Stimulated activated CD8-positive, alpha-beta memory T cell treated with anti-CD3 and anti-CD28 coated beads, Interleukin-4, amount 100 ng/mL, for 48 hours (primary cell): ENCODE measurements at regions not wholly inside any gene's neighbourhood (a gene's known extent, or its start where the extent isn't known, plus 50 kb on each side); places are given as distances from the start of the nearest gene placed in this dataset.
"Not testable (repeated sequence)": the region's sequence is repeated elsewhere in the genome, so short reads cannot be mapped to it uniquely, and the experiment has no call there.

Experiments used
- DNase-seq: peaks from one replicate; pipeline ENCODE4 v3.0.0-alpha.2; 2020

DNA sequence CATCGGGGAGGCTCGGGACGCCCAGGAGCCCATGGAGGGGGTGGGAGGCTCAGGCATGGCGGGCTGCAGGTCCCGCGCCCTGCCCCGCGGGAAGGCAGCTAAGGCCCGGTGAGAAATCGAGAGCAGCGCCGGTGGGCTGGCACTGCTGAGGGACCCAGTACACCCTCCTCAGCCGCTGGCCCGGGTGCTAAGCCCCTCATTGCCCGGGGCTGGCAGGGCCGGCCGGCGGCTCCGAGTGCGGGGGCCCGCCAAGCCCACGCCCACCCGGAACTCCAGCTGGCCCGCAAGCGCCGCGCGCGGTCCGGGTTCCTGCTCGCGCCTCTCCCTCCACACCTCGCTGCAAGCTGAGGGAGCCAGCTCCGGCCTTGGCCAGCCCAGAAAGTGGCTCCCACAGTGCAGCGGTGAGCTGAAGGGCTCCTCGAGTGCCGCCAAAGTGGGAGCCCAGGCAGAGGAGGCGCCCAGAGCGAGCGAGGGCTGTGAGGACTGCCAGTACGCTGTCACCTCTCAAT is 195.0 kb upstream of the PIK3R1 start:
- not testable (repeated sequence) for DNase-seq

DNA sequence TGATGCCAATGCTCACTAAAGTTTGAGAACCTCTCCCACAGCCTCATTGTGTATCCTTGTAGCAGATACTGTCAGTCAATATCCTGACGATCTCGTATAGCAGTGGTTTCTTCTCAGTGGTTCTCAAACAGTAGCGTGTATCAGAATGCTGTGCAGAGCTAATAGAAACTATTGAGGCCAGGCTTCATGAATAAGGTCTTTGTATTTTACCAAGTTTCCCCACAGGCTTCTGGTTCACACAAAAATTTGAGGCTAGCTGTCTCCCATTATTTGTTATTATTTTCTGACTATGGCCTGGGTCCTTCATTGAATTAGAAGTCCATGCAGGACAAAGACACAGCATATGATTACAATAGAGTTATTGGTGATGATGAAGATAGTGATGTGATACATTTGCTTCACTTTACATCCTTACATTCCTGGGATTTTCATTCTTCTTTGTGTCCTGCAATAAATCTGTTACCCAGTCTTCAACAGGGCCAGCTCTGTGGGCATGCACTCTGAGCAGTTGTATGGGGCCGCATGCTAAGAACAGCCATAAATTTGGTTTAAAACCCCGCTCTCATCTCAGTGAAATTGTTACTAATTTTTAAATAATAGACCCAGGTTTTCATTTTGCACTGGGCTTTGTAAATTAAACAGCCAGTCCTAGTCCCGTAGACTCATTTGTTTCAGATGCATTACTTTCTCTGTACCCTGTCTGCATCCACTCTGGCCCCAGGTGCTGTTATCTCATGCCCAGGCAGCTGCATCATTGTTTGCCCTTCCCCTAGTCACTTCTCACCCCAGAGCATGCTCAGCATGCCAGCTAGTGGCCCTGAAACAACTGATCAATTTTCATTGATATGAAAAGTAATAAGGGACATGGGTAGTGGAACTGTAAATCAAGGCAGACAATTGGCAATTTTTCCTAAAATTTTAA is 199.9 kb upstream of the PIK3R1 start:
- no peak for DNase-seq

DNA sequence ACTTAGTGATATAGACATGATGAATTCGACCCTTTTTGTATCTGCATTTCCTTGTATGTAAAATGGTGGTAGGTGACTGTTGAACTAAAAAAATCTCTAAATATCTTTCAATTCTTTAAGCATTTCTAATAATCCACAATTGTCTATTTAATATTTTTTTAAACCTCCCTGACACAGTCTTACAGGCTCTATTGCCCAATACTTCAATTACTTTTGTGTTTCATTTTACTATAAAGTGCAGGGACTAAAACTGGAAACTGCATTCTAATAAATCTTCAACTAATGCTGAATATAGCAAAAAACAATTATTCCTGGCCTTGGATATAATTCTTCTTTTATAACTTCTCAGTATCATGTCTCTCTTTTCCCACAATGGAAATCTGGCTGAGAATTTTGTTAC is 202.7 kb upstream of the PIK3R1 start:
- DNase-seq: no peak

DNA sequence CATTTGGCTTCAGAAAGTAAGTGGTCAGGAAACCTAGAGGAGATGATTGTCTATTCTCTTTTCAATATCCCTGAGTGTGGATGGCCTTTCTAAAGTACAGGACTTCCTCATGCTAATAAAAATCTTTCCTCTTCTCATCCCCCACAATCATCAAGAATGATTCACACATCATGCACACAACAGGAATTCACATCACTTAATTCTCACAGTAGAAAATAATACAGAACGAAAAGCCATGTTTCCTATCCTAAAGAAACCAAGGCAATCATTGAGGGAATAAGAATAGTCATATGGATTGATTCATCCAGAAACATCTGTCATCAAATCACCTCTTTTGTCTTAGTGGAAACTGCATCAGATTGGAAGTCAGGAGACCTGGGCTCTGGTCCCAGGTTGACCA is 203.1 kb upstream of the PIK3R1 start:
- DNase-seq: no peak

DNA sequence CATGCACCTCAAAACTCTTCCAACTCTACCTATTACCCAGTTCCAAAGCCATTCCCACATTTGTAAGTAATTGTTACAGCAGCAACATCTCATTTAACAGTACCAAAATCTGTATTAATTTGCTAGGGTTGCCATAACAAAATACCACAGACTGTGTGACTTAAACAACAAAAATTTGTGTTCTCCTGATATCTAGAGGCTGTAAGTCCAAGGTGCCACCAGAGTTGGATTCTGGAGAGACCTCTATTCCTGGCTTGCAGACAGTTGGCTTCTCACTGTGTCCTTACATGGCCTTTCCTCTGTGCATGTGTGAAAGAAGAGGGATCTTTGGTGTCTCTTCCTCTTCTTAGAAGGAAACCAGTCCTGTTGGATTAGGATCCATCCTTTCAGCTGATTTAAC is 203.8 kb upstream of the PIK3R1 start:
- no peak for DNase-seq

DNA sequence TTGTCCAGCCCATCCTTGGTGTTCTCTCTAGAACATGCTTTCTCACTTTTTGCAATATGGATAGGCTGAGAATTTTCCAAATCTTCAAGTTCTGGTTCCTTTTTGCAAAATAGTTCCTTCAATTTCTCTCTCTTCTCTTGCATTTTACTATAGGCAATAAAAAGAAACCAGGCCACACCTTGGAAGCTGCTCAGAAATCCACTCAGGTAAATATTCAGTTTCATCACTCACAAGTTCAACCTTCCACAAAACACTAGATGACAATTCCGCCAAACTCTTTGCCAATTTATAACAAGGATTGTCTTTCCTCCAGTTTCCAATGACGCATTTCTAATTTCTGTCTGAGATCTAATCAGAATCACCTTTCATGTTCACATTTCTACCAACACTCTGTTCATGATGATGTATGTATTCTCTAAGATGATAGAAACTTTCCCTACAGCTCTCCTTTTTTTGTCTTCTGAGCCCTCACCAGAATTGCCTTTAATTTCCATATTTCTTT is 204.2 kb upstream of the PIK3R1 start:
- DNase-seq: no peak

DNA sequence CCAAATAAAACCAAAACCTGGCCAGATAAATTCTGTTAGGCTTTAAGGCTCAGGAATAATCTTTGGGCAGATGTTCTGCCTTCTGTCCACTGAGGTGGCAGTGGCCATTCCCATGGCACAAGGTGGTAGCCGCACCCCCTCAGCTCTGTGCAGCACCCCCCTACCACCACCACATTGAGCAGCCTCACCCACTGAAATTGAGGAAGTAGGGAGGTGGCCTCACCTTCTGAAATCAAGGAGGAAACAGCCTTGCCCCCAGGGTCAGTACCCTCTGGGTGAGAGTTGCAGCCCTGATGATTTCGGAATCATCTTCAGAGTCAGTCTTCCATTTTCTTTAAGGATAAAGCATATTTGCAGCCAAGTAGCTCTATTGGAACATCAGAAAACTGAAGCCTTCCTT is 204.8 kb upstream of the PIK3R1 start:
- no peak for DNase-seq

DNA sequence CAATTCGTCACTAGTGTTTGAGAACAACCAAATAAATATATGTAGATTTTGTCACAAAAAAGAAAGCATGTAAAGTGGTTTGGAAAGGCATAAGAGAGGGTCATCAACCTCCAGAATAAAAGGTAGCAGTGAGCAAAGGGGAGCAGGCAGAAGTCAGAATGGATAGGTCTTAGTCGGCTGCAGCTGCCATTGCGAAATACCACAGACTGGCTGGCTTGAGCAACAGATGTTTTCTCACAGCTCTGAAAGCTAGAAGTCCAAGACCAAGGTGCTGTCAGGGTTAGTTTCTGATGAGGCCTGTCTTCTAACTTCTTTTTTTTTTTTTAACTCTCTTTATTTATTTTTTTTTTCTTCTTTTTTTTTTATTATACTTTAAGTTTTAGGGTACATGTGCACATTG is 208.1 kb upstream of the PIK3R1 start:
- no peak for DNase-seq

DNA sequence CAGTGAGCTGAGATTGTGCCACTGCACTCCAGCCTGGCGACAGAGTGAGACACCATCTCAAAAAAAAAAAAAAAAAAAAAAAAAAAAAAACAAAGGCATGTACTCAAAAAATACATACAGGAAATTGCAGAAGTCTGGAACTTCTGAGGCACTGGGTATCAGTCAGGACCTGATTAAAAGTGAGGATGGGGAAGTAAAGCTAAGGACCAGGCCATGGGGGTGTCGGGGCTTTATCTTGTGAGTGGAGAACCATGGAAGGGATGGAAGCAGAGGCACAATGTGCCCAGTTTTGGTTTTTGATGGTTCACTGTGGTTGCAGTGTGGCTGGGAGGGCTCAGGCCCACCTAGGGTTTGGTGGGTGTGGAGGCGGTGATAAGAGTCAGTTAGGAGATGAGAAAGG is 212.7 kb upstream of the PIK3R1 start:
- DNase-seq: no peak

DNA sequence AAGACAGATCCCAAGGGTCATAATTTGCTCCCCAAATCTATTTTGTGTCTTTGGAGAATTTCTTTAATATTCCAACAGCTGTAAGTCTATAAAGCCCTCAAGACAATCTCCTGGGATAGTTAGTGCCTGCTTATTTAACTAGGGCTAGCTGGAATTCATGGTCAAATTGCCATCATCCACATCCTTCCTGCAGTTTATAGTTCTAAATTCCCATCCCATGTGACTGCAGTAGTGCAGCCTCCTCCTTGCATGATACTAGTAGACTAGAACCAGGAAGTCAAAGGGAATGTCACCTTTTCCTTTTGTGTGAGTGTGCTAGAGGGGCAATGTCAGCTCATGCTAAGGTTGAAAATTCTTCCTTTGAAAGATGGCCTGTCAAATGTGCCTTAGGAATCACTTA is 214.8 kb upstream of the PIK3R1 start:
- no peak for DNase-seq

DNA sequence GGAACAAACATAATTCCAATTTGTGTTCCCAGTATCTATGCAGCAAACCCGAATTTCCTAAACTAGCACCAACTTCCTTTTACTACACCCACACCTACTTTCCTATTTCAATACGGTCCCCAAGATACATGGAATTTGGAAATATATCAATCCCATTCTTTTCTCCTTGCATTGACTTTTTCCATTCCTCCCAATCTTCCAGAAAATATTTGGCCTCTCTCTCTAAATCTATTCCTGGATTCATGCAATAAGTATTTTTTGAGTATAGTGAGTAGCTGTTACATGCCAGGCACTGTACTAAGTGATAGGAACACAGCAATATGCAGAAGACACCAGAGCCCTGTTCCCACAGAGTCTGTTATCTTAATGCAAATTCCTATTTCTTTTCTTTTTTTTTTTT is 216.2 kb upstream of the PIK3R1 start:
- DNase-seq: no peak

DNA sequence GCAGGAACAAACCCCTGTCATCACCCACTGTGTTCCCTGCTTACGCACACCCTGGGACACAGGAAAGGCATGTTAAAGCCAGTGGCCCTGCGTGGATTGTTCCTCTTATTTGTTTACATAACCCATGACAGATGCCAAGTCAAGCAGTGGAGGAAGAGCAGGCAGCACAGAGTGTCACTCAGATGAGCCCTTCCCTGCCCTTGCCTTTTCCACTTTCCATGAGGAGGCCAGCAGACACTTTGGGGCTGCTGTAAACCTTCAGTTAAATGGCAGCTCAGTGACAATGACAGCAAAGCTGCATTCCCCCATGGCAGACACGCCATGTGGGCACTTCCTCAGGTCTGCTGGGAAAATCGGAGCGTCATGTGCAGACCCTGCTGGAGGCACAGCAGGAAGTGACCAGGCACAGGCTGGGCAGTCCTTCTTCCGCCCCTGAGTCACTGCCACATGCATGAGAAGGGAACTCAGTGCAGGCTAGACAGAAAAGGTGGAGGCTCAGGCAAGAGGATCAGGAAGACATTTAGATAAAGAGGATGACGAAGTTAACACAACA is 216.8 kb upstream of the PIK3R1 start:
- DNase-seq: no peak

DNA sequence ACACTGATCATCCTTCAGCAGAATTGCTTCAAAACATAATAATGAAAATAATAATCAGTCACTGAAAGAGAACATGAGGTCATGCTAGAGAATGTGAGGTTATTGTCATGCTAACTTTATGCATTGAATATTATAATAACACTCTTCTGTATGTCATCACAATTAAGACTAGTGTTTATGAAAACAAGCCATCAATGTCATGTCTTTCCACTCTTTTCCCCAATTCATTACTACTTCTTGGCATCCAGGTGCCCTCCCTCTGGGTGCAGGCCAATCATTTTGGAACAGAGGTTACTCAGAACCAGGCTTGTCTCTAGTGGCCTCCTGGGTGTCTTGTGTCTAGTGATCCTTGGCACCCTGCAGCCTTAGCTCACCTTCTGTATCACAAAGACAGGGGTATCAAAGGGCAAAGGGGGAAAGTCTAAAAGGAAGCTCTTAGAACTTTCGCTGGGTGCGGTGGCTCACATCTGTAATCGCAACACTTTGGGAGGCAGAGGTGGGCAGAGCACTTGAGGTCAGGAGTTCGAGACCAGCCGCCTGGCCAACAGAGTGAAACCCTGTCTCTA is 217.6 kb upstream of the PIK3R1 start:
- no peak for DNase-seq

DNA sequence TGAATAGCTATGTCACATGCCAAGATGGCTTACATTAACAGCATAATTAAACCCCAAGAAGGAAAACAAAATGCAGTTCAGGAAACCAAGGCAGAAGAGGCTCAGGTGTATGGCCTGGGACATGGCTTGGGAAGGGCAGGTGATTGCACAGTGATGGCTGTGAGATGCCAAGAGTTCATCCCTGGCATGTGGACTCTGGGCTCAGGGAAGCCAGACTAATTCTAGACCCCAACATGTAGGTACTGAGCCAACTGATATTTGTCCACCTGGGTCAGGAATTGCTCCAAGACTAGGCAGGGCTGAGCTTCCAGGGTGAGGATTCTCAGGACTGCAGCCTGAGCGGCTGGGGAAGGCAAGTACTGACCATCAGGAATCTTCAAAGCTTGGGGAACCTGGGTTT is 218.4 kb upstream of the PIK3R1 start:
- no peak for DNase-seq

DNA sequence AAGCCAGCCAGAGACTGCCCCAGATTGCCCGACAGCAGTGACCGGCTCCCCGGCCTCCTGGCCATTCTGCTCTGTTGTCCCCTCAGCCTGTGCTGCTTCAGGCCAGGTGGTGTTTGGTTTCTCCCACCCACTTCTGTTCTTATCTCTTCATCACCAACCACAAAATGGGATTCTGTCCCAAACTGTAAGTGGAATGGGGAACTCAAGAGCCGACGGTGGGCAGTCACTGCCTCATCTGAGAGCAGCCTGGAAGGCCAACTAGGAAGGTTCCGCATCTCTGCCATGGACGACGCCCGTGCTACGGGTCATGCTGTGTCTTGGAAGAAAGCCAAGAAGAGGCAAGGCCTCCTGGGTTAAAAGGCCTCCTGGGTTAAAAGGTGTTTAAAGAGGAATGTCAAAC is 219.0 kb upstream of the PIK3R1 start:
- DNase-seq: no peak

DNA sequence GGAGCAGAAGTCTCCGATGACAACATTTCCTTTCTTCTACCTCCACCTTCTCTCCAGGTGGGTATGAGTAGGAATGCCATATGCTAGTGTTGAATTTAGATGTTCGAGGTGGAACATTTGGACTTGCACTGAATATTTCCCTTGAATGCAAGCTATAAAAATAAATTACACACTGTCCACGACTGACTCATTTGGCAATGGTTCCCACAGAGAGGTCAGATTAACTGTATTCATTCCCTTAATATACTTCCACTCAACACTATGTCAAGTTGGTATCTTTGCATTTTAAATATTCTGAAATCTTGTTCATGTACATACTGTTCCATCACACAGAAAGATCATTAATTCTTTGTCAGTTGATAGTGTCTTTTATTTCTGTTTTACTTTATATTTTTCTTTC is 222.6 kb upstream of the PIK3R1 start:
- no peak for DNase-seq

DNA sequence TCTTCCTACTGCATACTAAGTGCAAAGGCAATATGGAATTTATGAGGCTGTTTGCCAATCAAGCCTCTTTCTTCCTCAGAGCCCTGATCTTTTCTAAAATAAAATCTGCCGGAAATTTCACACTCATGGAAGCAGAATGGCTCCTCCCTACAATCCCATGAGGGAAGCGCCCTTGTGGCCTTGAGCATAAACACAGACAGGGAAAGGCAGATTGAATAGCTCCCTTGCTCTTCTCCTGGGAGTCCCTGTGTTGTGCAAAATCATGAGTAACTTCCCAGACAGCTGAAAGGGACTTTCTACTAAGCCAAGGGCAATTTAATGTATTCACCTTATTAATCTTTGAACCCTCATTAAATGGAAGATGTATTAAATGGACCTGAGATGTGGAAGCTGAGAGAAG is 226.1 kb upstream of the PIK3R1 start:
- DNase-seq: no peak

DNA sequence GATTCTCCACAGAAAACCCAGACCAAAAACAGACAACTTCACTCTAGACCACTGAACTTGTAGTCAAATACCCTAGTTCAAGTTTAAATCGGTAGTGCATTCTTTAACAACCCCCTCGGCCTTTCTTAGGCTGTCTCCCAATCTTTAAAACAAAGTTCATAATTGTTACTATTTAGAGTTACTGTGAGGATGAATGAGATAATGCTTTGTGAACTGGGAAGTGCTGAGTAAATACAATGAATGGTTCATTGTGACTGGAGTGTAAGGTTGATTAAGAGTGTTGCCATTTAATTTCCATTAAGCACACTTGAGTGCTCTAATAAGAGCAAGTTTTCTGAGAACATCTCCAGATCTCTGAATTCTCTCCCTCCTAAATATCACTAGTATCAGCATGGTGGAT is 228.8 kb upstream of the PIK3R1 start:
- no peak for DNase-seq

DNA sequence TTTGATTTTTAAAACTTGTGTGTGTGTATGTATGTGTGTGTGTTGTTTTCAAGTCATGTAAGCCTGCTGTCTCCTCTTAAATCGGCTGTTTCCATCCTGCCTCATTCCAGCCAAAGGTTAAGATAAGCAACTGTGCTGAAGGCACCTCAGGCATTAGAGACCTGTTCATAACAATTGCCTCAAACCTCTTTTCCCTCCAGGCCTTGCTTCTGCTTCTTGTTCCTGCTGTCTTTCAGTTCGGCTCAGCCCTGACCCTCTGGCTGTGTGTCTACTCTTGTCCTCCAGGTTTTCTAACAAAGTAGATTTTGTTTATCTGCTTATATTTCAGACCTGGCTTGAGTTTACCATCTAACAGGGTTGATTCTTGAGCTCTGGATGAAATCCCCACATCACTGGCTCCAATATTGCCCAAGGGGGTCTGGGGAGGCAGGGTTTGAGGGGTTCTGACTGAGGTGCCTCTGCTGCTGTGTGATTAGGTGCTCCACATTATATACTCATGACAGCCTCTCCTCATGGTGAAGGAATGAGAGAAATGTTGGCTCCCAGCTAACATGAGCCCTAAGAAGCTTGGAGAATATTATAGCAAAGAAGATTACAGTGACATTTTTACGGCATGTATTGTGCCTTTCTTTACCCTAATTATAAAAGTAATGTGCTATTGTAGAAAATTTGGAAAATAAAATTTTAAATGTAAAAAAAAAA is 229.7 kb upstream of the PIK3R1 start:
- no peak for DNase-seq

DNA sequence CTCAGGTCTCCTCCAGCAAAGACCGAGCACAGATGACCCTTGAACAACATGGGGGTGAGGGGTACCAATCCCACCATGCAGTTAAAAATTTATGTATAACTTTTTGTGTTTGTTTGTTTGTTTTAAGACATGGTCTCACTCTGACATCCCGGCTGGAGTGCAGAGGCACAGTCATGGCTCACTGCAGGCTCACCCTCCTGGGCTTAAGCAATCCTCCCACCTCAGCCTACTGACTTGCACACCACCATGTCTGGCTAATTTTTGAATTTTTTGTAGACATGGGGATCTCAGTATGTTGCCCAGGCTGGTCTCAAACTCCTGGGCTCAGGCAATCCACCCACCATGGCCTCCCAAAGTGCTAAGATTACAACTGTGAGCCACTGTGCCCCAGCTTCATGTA is 231.0 kb upstream of the PIK3R1 start:
- no peak for DNase-seq

DNA sequence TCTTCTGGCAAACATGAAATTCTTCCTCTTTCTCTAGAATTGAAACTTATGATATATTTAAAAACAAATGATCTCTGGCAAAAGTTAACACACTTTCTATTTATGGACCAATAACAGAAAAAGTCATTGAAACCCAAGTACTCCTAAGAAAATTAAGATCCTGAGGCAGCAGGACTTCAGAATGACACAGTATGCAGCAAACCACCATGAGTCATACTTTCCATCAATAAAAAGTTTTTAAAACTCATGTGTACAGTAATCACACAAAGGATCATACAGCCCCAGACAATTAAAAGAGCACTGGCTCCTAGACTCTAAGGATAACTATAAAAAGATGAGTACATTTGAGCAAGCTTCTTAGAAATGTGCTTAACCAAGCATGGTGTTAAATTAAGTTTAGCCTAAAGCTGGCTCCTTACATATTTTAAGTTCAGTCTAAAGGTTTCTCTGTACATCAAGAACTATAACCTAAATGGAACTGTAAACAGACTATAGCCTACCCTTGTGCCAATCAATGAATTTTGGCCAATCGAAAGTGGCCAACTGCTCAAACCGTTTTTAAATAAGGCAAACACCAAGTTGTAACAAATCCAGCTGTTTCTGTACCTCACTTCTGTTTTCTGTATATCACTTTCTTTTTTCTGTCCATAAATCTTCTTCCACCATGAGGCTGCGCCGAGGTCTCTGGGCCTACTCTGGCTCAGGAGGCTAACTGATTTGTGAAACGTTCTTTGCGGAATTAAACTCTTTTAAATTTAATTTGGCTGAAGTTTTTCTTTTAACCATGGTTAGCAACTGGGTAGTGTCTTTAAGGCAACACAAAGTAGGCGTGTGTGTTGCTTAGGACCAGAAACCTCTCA is 232.1 kb upstream of the PIK3R1 start:
- DNase-seq: no peak

DNA sequence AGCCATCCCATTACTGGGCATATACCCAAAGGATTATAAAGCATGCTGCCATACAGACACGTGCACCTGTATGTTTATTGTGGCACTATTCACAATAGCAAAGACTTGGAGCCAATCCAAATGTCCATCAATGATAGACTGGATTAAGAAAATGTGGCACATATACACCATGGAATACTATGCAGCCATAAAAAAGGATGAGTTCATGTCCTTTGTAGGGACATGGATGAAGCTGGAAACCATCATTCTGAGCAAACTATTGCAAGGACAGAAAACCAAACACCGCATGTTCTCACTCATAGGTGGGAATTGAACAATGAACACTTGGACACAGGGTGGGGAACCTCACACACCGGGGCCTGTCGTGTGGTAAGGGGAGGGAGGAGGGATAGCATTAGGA is 233.4 kb upstream of the PIK3R1 start:
- DNase-seq: not testable (repeated sequence)
